Muscle layer of colon (tissue), 2 donors: ENCODE measurements at regions not wholly inside any gene's neighbourhood (a gene's known extent, or its start where the extent isn't known, plus 50 kb on each side); places are given as distances from the start of the nearest gene placed in this dataset.

ENCODE experiments used
- H3K27ac ChIP-seq: one replicate; pipeline ENCODE4 v1.7.0; 2013; ENCODE audit warnings: low read depth, mild to moderate bottlenecking, low read length, moderate library complexity
- H3K27me3 ChIP-seq, 2 donors: one replicate each; pipeline ENCODE4 v1.7.0; 2013; ENCODE audit warnings: low read length in 2 of 2, mild to moderate bottlenecking in 2 of 2; ENCODE audit not compliant: insufficient read depth in 2 of 2, control insufficient read depth in 1 of 2
- H3K36me3 ChIP-seq: one replicate; pipeline ENCODE4 v1.7.0; 2013; ENCODE audit warnings: mild to moderate bottlenecking, low read length; ENCODE audit not compliant: insufficient read depth
- H3K4me1 ChIP-seq: one replicate; pipeline ENCODE4 v1.7.0; 2013; ENCODE audit warnings: mild to moderate bottlenecking, low read length; ENCODE audit not compliant: insufficient read depth
- H3K4me3 ChIP-seq, 2 donors: one replicate each; pipeline ENCODE4 v1.7.0; 2013; ENCODE audit warnings: low read length in 2 of 2, low read depth in 1 of 2, mild to moderate bottlenecking in 1 of 2, moderate library complexity in 1 of 2
- H3K9ac ChIP-seq: one replicate; pipeline ENCODE4 v1.7.0; 2013; ENCODE audit warnings: low read length
- H3K9me3 ChIP-seq: one replicate; pipeline ENCODE4 v1.7.0; 2013; ENCODE audit warnings: mild to moderate bottlenecking, low read length
- donor health status: abdominal sarcoma.
- donor health status: Adenocarcinoma of cecum.

DNA sequence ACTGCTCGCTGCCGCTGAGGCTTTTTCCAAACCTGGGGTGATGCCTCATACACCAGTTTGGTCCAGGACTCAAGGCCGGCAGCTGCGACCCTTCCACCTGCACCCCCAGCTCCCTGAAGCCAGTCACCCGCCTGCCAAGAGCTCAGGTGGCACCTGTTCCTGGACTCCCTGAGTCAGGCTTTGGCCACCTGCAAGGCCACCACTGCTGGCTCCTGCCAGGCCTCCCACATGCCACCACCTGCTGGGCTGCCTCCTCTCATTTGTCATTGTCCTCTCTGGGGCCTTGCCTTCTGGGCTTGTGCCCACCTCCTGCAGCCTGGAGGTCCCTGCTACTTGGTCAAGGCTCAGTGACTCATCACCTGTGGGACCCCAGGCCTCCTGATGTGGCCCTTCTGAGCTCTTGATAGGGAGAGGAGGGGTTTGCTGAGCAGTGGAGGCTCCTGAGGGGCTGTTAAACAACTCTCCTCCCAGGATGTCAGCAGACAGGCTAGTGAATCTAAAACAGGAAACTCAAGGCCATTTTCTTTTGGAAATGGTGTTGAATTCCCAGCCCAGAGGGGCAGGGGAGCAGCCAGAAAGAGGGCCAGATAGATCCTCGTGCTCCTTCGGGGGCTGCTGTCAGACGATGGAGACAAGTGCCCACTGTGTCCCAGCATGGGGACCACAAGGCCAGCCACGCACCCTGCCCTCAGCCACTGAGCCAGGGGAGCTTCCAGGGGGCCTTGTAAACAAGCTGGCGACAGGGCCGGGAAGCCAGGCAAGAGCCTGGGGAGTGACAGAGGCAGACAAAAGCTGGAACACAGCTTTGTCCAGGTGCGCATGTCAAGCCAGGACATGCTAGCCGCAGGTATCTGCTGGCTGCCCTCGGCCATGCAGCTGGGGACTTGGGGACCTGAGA is 416.8 kb downstream of the LRATD1 start:
- H3K27ac ChIP-seq, result no peak overlapping the region
- no peaks in the 10 kb centered on the region for H3K36me3 ChIP-seq
- H3K4me1 ChIP-seq, result no peaks in the 10 kb centered on the region
- H3K27me3 ChIP-seq, result no peaks in the 10 kb centered on the region
- no peaks in the 10 kb centered on the region for H3K9me3 ChIP-seq
- no peak overlapping the region for H3K4me3 ChIP-seq
- H3K9ac ChIP-seq, result no peak overlapping the region

DNA sequence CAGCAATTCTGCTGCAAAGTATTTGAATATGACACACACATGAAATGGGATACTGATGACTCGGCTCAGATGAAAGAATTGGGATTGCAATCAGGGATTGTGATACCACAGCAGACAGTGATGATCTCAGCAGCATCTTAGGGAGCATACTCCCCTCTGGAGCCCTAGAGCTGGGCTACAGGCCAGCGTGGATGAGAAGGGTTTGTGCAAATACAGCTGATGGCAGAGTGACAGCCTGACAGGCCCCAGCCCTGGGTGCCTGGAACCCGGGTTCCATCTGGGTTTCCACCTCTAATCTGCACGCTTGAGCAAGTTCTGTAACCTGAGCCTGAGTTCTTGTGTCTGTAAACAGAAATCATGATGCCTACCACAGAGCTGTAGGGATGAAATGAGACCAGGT is 418.0 kb downstream of the LRATD1 start:
- Histone ChIP-seq H3K4me3 (no peak overlapping the region), H3K27ac (no peak overlapping the region), H3K36me3 (no peaks in the 10 kb centered on the region), H3K27me3 (no peaks in the 10 kb centered on the region), H3K4me1 (no peaks in the 10 kb centered on the region), H3K9me3 (no peaks in the 10 kb centered on the region), H3K9ac (no peak overlapping the region)

DNA sequence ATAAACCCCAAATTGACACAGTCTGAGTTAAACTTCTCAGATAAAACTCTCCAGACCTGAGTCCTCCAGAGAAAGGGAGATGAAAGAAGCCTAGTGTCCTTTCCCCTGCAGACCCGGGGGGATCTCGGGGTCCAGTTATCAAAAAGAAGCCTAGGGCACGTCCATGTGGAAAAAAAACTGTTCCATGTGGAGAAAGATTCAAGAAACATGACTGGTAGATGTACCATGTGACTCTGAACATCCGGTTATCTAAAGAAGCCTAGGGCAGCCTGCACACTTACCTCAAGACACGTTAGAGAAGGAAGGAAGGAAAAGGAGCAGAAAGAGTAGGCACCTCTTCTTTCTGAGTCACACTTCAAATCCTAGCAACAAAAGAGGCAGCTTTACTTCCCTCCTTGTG is 421.0 kb downstream of the LRATD1 start:
- Histone ChIP-seq H3K36me3 (no peaks in the 10 kb centered on the region), H3K9ac (no peak overlapping the region), H3K27me3 (no peaks in the 10 kb centered on the region), H3K4me3 (no peak overlapping the region), H3K9me3 (no peaks in the 10 kb centered on the region), H3K27ac (no peak overlapping the region), H3K4me1 (no peaks in the 10 kb centered on the region)

DNA sequence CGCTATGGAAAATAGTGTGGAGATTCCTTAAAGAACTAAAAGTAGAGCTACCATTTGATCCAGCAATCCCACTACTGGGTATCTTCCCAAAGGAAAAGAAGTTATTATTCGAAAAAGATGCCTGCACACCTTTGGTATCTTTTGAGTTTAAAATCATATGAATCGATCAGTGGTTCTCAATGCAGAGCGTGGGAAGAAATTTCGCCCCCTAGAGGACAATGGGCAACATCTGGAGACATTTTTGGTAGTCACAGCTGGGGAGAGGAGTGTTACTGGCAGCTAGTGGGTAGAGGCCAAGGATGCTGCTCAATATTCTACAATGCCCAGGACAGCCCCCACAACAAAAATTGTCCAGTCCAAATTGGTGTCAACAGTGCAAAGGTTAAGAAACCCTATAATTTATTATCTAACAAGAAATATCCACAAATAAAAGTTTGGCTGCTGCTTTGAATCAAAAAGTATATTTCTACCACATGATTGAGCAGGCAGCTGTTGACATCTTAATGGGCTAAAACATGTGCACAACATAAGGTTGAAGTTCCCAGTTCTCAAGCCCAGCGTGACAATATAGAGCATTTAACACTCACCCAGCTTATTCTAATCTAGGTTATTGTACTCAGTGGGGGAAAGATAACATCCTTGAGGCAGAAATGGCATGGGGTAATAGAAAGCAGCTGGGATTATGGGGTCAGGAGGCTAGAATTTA is 425.7 kb downstream of the LRATD1 start:
- no peak overlapping the region for H3K4me3 ChIP-seq
- H3K4me1 ChIP-seq, result no peaks in the 10 kb centered on the region
- no peak overlapping the region for H3K27ac ChIP-seq
- no peaks in the 10 kb centered on the region for H3K9me3 ChIP-seq
- no peaks in the 10 kb centered on the region for H3K27me3 ChIP-seq
- H3K9ac ChIP-seq, result no peak overlapping the region
- no peaks in the 10 kb centered on the region for H3K36me3 ChIP-seq

DNA sequence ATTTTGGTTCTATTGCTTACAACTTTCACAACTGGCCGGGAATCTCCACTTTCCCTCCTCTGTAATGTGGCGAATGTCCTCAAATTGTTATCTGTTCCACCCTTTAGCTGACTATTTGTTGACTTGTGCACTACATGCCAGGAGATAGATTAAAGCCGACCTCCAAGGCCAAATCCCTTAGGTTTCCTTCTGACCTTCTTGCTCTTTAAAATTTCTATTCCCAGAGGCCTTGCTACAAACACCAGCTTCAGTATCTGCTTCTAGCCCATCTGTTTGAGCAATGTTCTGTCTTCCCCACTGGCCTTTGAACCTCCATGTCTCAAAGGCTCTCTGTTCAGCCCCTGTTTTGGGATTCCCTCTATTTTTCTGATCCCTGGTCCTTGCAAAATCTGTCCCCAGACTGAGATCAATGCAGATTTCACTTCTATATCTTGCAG is 426.2 kb downstream of the LRATD1 start:
- Histone ChIP-seq H3K27me3 (no peaks in the 10 kb centered on the region), H3K9ac (no peak overlapping the region), H3K4me1 (no peaks in the 10 kb centered on the region), H3K4me3 (no peak overlapping the region), H3K36me3 (no peaks in the 10 kb centered on the region), H3K27ac (no peak overlapping the region), H3K9me3 (no peaks in the 10 kb centered on the region)

DNA sequence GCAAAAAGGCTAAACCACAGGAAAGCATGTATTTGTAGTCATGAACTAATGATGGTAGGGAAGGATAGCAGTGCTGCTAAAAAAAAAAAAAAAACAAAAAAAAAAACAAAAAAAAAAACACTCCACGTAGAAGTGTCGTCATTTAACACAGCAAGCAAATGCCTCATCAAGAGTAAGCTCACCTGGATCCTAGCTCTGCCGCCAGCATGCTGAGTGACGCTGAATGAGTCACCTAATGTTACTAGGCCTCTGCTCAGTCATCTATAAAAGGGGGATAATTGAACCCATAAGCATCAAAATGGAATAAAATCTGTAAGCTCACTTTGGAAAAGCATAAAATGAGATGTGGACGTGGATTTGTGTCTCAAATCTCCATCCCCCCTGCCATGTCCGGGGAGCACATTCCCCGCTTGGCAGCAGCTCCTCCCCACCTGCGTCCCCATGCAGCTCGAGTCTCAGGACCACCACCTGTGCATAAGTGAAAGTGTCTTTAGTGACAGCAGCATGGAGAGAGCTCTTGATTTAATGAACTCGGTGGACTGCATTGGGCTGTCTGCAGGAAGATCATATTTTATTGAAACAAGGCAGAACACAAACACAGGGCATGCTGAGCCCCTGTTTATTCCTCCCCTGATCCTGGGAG is 427.5 kb downstream of the LRATD1 start:
- Histone ChIP-seq H3K9ac (no peak overlapping the region), H3K4me3 (no peak overlapping the region), H3K4me1 (no peaks in the 10 kb centered on the region), H3K27ac (no peak overlapping the region), H3K36me3 (no peaks in the 10 kb centered on the region), H3K9me3 (no peaks in the 10 kb centered on the region), H3K27me3 (no peaks in the 10 kb centered on the region)

DNA sequence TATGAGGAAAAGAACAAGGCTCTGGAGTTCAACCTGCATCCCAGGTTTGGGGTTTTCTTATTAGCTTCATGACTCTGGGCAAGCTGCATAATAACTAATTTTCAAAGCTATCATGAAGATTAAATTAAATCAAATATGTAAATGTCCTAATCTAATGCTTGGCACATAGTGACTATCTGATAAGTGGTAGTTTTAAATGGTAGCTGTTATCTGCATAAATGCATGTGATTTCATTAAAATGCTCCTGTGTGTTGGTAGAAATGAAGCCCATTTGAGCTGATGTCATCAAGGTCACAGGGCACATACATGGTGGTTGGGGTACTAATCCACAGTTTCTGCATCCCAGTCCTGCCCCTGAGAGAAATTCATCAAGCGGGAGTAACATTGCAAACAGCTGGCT is 428.8 kb downstream of the LRATD1 start:
- no peaks in the 10 kb centered on the region for H3K36me3 ChIP-seq
- H3K4me1 ChIP-seq, result no peaks in the 10 kb centered on the region
- H3K27ac ChIP-seq, result no peak overlapping the region
- H3K4me3 ChIP-seq, result no peak overlapping the region
- no peaks in the 10 kb centered on the region for H3K9me3 ChIP-seq
- H3K9ac ChIP-seq, result no peak overlapping the region
- no peaks in the 10 kb centered on the region for H3K27me3 ChIP-seq

DNA sequence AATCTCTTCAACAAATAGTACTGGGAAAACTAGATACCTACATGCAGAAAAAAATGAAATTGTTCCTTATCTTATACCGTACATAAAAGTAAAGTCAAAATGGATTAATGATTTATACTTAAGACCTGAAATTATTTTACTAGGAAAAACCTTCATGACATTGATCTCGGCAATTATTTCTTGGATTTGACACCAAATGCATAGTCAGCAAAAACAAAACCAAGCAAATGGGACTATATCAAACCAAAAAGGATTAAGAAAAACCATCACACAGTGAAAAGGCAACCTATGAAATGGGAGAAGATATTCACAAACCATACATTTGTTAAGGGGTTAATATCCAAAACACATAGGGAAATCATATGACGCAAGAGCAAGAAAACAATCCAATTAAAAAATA is 433.6 kb downstream of the LRATD1 start:
- Histone ChIP-seq H3K9ac (no peak overlapping the region), H3K9me3 (no peaks in the 10 kb centered on the region), H3K27ac (no peak overlapping the region), H3K4me1 (peaks cover 6% of the 10 kb centered on the region), H3K27me3 (no peaks in the 10 kb centered on the region), H3K36me3 (no peaks in the 10 kb centered on the region), H3K4me3 (no peak overlapping the region)

DNA sequence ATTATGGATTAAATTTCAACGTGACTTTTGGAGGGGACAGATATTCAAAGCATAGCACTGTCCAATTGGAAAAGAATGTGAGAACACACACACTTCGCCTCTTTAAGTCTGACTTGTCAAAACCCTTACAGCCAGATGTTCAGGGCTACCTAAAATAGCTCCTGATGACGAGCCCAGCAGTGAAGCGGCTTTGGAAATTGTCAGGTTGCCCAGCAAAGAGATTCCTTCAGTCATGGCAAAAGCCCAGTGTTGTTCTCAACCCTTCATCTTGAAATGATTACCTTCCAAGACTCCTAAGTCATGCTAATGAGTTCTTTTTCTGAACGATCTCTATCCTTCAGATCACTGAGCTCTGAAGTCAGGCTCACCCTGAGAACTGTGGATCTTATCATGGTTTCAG is 436.6 kb downstream of the LRATD1 start:
- no peak overlapping the region for H3K4me3 ChIP-seq
- no peaks in the 10 kb centered on the region for H3K27me3 ChIP-seq
- H3K27ac ChIP-seq, result no peak overlapping the region
- H3K9ac ChIP-seq, result no peak overlapping the region
- H3K4me1 ChIP-seq, result peaks cover 10% of the 10 kb centered on the region
- H3K9me3 ChIP-seq, result no peaks in the 10 kb centered on the region
- H3K36me3 ChIP-seq, result no peaks in the 10 kb centered on the region

DNA sequence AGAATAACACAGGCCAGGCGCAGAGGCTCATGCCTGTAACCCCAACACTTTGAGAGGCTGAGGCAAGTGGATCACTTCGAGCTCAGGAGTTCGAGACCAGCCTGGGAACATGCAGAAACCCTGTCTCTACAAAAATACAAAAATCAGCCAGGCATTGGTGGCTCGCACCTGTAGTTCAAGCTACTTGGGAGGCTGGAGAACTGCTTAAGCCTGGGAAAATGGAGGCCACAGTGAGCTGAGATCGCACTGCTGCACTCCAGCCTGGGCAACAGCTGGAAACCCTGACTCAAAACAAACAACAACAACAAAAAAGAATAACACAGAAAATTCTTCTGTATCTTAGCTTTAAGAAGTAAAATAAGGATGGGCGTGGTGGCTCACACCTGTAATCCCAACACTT is 440.3 kb downstream of the LRATD1 start:
- no peak overlapping the region for H3K9ac ChIP-seq
- H3K4me1 ChIP-seq, result peaks cover 10% of the 10 kb centered on the region
- H3K27ac ChIP-seq, result no peak overlapping the region
- H3K4me3 ChIP-seq, result no peak overlapping the region
- no peaks in the 10 kb centered on the region for H3K9me3 ChIP-seq
- no peaks in the 10 kb centered on the region for H3K27me3 ChIP-seq
- no peaks in the 10 kb centered on the region for H3K36me3 ChIP-seq

DNA sequence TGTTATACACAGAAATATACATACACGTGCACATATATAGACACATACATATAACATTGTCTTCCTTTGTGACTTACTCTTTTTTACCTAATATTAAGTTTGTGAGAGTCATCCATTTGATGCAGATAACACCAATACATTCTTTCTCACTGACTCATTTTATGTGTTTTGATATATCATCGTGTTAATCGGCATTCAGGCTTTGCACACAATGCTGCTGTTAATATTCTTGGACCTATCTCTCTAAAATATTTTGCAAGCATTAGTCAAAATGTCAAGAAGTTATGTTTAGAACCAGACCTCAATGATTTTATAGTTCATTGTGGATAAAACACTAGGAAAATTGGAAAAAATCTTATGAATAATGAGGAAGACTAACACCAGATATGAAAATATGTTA is 441.1 kb downstream of the LRATD1 start:
- H3K9ac ChIP-seq, result no peak overlapping the region
- no peak overlapping the region for H3K4me3 ChIP-seq
- H3K4me1 ChIP-seq, result peaks cover 9% of the 10 kb centered on the region
- H3K27ac ChIP-seq, result no peak overlapping the region
- H3K9me3 ChIP-seq, result no peaks in the 10 kb centered on the region
- no peaks in the 10 kb centered on the region for H3K36me3 ChIP-seq
- H3K27me3 ChIP-seq, result no peaks in the 10 kb centered on the region
